ENCODE measurements at regions not wholly inside any gene's neighbourhood (a gene's known extent, or its start where the extent isn't known, plus 50 kb on each side); places are given as distances from the start of the nearest gene placed in this dataset.

DNA sequence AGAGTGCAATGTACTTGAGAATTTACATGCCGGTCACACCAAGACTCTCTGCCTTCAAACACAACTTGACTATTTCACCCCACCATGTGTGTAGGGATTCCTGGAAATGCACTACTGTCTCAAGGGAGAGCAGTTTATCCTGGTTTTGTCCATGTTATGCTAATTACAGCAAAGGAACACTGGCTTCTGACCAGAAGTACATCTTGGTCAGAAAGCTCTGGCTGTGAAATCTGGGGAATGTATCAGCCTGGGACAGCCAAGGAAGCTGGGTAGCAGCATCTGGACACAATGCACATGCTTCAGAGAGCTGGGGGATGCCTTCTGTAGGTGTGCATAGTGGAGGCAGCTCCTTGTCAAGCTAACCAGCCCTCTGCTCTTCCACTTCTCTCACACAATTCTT is 1432.6 kb upstream of the TENM3 start:
- no peak for DNase-seq (ENCODE audit: low read depth)

DNA sequence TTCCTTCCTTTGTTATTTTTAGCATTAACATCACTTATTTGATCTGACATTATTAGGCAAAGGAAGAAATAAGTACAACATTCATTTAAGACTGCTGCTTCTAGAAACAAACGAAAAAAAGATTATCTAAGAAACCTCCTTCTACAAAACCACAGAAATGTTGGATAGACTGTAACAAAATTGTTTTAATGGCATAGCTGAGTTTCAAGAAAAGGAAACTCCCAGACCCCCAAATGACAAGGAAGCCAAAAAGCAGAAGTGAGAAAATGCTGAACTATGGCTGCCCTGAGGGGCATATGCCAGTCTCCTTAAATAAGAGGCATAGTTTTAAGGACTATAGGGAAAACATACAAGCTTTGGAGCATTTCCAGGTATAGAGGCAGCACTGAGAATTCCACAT is 1431.6 kb upstream of the TENM3 start:
- no peak for DNase-seq (ENCODE audit: low read depth)

DNA sequence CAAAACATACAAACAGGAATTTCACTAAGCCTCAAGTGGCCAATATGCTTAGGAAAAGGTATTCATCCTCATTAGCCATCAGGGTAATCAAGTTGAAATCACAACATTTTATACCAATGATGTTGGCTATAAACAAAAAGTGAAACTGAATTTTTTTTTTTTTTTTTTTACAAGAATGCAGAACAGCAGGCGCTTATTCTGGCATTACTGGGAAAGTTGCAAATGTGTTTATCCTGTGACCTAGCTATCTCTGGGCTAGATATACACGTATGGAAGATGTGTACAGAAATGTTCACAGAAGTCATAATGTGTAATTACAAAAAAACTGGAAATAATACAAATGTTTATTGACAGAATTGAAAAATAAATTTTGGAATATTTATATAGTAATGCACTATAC is 1430.4 kb upstream of the TENM3 start:
- DNase-seq (ENCODE audit: low read depth): no peak

DNA sequence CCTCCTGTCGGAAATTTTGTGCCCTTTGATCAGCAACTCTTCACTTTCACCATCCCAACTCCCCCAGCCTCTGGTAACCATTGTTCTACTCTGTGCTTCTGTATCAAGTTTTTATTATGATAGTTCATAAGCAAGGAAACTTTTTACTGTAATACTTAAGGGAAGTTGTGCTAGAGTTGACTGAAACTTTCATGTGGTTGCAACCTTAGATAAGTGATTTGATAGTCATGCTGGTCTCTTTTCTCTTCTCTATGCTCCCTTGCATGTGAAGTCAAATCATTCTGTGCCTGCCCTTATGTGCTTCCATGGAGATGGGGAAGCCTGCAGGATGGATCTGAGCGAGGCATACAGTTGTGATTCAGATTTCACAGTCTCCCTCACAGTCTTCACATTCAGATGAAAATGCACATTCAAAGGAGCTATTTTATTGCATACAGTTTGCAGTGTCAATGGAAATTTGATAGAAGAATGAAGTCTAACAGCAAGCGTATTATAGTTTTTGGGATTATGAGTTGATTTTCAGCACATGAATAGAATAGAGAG is 1428.3 kb upstream of the TENM3 start:
- no peak for DNase-seq (ENCODE audit: low read depth)

DNA sequence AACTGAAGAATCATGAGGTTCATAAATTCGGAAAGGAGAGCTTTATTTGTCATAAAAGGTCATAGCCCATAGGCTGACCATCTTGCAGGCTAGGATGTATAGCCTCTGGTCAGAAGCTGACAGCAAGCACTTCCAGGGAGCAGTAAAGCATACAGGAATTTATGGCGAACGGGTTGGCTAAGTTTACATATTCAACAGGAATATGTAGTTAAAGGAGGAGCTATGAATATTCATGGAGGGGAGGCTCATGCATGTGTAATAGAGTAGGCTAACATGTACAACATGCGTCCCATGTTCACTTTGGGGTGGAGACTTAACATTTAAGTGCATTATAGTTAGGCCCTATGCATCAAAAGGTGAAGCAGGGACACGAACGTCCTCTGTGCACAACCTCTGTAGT is 1425.7 kb upstream of the TENM3 start:
- no peak for DNase-seq (ENCODE audit: low read depth)

DNA sequence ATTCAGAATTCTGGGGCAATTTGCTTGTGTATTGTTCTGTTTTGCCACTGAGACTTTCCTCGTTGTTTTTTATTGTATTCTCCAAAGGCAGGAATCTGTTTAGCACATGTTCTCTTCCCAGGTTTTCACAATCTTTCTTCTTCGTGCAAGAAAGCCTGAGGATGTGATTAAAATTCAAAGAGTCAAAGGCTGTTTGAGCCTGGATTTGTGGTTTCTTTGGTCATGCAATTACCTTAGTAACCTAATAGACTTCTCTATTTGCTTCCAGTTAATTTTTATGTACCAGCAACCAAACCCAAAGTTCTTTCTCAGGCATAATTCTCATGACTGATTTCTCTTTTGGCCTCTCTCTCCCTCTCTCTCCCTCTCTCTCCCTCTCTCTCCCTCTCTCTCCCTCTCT is 1420.1 kb upstream of the TENM3 start:
- no peak for DNase-seq (ENCODE audit: low read depth)

DNA sequence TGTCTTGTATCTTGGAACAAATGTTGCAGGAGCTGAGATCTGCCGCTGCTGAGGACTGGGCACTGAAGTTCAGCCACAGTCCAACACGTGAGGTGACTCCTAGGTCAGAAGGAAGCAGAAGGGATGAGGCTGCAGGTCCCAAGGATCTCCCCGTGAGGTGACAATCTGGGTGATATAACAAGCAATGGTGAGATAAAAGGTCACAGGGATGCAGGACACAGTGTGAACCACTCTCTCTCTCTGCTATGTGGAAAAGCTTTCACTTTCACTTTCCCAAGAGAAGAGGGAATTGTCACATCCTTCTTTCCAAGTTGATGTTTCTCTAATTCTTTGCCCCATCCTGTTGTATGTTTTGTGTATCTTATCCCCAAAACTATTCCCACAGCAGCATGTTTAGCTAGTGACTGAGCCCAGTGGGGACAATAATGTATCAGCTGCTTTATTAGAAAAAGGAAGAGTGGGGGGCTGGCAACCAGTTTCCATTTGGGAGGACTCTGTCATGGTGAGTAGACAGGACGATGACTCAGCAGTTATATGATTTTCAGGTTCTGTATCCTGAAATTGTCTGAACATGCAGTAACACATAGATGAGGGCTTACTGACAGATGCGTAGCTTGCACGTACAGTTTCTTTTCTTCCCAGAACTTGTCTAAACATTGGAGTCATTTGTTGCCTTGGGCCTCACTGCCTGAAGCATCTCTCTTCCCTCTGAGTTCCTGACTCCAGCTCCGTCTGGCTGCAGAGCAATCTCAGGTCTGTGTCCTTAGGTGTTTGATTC is 1415.8 kb upstream of the TENM3 start:
- DNase-seq (ENCODE audit: low read depth): no peak

DNA sequence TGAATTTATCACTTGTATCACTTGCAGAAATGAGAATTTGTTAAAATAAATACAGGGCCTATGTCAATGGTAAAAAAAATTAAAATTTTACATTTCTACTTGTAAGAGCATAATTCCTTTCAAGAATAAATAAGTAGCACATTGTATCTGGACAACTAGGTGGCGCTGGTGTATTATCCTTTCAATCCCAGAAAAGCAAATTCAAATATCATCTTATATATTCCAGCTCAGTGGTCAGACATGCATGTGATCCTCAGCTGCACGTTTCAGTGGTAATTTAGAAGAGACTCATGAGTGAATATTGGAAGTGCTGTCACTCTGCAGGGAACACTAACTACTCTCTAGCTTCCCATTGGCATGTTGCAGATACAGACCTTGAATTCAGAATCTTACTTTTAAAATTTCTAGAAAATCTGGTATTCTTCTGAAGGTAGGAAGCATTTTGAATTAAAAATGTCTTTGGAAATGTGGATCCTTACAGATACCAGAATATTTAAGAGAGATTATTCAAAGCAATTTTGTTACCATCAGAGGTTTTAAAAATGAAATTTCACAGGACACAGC is 1414.7 kb upstream of the TENM3 start:
- no peak for DNase-seq (ENCODE audit: low read depth)

DNA sequence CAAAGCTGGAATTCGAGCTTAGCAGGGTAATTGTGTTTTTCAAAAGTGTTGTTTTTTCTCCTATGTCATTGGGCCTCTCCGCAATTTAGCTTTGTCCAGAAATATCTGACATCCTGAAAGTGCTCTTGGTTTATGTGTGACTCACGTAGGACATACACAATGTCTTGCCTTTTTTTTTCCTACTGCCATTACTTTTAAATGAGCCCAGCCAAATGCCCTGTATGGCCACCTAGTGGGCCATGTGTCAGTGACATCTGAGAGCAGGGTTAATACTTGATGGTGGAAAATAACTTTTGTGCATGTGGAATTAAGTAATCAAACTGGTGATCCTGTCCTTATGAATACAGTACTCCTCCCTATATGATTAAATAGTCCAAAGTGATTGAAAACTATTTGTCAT is 1411.1 kb upstream of the TENM3 start:
- DNase-seq (ENCODE audit: low read depth): no peak

DNA sequence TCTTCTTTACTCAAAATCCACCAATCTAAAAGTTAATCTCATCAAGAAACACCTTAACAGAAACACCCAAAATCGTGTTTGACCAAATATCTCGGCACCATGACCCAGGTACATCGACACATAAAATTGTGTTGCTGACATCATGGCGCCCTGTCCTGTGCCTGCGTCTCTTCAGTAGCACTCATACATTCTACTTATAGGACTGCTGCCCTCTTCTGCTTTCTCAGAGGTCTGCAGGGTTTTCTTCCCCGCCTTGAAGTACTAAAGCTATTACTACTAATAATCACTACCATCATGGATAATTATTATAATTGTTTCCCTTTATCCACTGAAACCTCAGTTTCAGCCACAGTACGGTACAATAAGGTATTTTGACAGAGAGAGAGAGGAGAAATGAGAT is 1403.1 kb upstream of the TENM3 start:
- DNase-seq (ENCODE audit: low read depth): no peak

DNA sequence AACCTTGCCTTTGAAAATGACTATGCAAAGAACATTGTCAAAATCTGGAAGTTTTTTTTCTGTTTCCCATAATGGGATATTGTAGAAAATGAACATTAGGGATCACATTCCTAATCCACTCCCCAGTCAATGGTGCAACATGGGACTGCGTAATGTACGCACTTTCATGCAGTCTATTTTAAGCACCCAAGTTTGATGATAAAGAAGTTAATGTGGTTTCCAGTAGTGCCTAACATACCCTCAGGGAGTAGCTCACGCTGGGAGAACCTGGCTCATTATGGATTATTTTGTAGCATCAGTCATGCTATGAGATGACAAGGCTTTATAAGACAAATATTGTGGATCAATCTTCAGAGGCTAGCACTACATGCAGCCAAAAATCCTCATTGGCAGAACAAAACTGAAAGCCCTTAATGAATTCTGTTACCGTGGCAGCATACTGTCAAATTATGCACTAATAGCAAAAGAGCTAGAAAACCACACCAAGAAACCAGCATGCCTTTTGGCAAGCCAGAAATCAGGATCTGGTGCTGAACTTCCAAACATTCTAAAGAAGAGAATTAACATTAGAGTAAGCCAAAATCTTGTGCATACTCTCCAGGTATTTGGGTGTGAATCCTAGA is 1392.8 kb upstream of the TENM3 start:
- DNase-seq (ENCODE audit: low read depth): no peak

- no peak for DNase-seq (ENCODE audit: low read depth)
Observed at GRCh38 chr4:180852738-180853137, 1390.5 kb upstream of the TENM3 start.

DNA sequence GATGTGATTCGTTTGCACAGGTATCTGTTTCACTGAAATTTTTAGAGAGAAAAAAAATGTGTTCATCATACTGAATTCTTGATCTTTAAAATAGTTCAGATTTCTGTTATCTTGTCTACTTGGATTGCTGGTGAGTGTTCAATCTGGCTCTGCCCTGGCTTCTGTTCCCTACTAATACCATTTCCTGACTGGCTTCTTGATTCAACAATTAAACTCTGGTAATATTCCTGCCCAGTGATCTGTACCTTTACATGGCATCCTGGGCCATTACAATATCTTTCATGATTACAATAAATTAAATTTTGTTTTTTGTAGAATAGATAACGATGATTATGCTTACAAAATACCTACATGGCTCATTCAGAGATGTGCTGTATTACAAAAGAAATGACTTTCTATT is 1388.0 kb upstream of the TENM3 start:
- no peak for DNase-seq (ENCODE audit: low read depth)

GRCh38 chr4:180860089-180860720 is 1383.0 kb upstream of the TENM3 start:
- no peak for DNase-seq (ENCODE audit: low read depth)

DNA sequence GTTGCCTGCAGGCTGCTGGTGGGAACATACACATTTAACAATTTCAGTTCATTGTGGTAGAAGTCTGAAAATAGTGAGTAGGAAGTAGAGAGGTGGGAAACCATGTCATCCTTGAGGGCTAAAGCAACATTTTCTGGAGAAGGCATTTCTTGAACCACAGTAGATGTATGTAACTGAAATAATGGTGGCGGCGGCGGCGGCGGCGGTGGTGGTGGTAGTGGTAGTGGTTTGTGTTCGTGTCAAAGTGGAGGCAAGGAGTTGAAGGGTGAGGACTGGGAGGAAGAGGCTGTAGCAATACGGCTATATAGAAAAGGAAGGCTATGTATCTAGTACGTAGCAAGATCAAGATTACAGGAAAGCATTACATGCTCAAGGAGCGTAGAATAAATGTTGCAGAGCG is 1381.6 kb upstream of the TENM3 start:
- no peak for DNase-seq (ENCODE audit: low read depth)

- no peak for DNase-seq (ENCODE audit: low read depth)
Observed at GRCh38 chr4:180866933-180867643, 1376.1 kb upstream of the TENM3 start.

DNA sequence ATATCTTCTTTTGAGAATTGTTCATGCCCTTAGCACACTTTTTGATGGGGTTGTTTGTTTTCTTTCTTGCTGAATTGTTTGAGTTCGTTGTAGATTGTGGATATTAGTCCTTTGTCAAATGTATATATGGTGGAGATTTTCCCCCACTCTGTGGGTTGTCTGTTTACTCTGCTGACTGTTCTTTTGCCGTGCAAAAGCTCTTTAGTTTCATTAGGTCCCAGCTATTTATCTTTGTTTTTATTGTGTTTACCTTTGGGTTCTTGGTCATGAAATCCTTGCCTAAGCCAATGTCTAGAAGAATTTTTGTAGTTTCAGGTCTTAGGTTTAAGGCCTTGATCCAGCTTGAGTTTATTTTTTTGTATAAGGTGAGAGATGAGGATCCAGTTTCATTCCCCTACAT is 1372.6 kb upstream of the TENM3 start:
- no peak for DNase-seq (ENCODE audit: low read depth)

GRCh38 chr4:180898305-180898704 is 1344.9 kb upstream of the TENM3 start:
- no peak for DNase-seq (ENCODE audit: low read depth)

DNA sequence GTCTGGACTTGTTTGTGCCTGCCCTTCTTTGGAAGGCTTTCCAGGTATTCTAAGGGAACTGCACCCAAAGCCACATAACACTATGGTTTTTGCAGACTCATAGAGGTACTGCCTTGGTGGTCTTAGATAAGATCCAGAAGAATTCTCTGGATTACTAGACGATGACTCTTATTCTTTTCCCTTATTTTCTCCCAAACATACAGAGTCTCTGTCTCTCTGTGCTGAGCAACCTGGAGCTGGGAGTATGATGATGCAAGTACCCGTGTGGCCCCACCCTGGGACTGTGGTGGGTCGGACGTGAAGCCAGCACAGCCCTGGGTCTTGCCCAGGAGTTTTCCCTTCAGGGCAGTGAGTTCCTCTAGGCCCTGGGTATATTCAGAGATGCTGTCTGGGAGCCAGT is 1342.4 kb upstream of the TENM3 start:
- no peak for DNase-seq (ENCODE audit: low read depth)

- DNase-seq (ENCODE audit: low read depth): no peak
Observed at GRCh38 chr4:180909279-180909678, 1333.9 kb upstream of the TENM3 start.

GRCh38 chr4:180913750-180914149 is 1329.5 kb upstream of the TENM3 start:
- DNase-seq (ENCODE audit: low read depth): no peak

DNA sequence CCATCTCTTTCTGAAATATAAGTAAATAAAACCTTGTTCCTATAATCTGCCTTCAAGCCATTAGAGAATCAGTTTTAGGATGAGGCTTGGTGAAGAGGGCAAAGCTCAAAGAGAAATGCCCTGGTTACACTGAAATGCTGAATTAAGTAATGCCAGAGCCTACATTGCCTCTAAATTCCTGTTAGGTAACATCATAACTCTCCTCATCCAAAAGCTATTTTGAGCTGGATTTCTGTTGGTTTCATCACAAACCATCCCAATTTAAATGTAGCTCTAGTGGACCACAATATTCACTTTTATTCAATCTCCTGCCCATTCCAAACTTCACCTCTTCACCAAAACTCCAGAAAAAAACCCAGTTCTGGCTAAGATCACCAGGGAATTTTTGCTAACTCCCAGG is 1319.7 kb upstream of the TENM3 start:
- no peak for DNase-seq (ENCODE audit: low read depth)
